ENCODE measurements at regions not wholly inside any gene's neighbourhood (a gene's known extent, or its start where the extent isn't known, plus 50 kb on each side); places are given as distances from the start of the nearest gene placed in this dataset.

- TF ChIP-seq POLR2A (IDR thresholded peaks at IDR 0.05; ENCODE audit: low read depth, low read length) = no peak
- no peak for TF ChIP-seq SPI1 (IDR thresholded peaks at IDR 0.05; ENCODE audit: low read depth, low read length)
- no peak for TF ChIP-seq POLR2AphosphoS5 (IDR thresholded peaks at IDR 0.05; ENCODE audit: low read depth, low read length)
- TF ChIP-seq TAF1 (IDR thresholded peaks at IDR 0.05; ENCODE audit: low read depth, low read length) = no peak
- no peak for TF ChIP-seq PAX5 (IDR thresholded peaks at IDR 0.05; ENCODE audit: insufficient read depth, low read length, severe bottlenecking)
These were observed 286.4 kb upstream of the AMIGO2 start for GRCh38 chr12:47366157-47366556.
